Panc1 (cell line): ENCODE measurements at regions not wholly inside any gene's neighbourhood (a gene's known extent, or its start where the extent isn't known, plus 50 kb on each side); places are given as distances from the start of the nearest gene placed in this dataset.

Experiments
- ATAC-seq: fragments of 200-7000 bp; cut with Tn5 transposase; 2 replicates; pipeline ENCODE4 v1.9.1; 2020; ENCODE audit warnings: mild to moderate bottlenecking, moderate library complexity
- BruUV-seq: library from RNA; stranded (reverse); fragments of 400-500 nt; replicated peaks from 2 replicates; lab custom pipeline; 2021; lab: Mats Ljungman, UMichigan
- CTCF ChIA-PET: fragments of 300-600 bp; sonication (Branson Sonifier 250); formaldehyde crosslinking; loops from one replicate; lab custom pipeline; 2022; ENCODE audit warnings: antibody characterized with exemption; lab: Charles Lee
- POLR2A ChIA-PET: fragments of 300-600 bp; sonication (Branson Sonifier 250); formaldehyde crosslinking; loops from one replicate; lab custom pipeline; 2022; ENCODE audit warnings: antibody characterized with exemption; lab: Charles Lee
- DNase-seq: peaks from one replicate; pipeline ENCODE4 v3.0.0-alpha.2; 2010; ENCODE audit warnings: low read depth, low spot score
- H3K27ac ChIP-seq: 2 replicates; pipeline ENCODE4 v1.5.1; 2011; ENCODE audit warnings: mild to moderate bottlenecking, low read length, inconsistent platforms
- H3K27me3 ChIP-seq: fragments of 200-500 bp; sonication (Bioruptor generic); 2 replicates; pipeline ENCODE4 v1.6.0; 2014; ENCODE audit warnings: low read length, inconsistent platforms; ENCODE audit not compliant: control insufficient read depth, insufficient read depth
- H3K36me3 ChIP-seq: fragments of 200-500 bp; sonication (Bioruptor generic); 2 replicates; pipeline ENCODE4 v1.5.1; 2014; ENCODE audit warnings: inconsistent platforms, mild to moderate bottlenecking, low read length, moderate library complexity; ENCODE audit not compliant: control insufficient read depth, insufficient read depth
- H3K4me1 ChIP-seq: 2 replicates; pipeline ENCODE4 v1.5.1; 2011; ENCODE audit warnings: inconsistent platforms, mild to moderate bottlenecking, low read length, moderate library complexity; ENCODE audit not compliant: control insufficient read depth, insufficient read depth
- H3K4me3 ChIP-seq, 2 experiments: 2 replicates each; pipeline ENCODE4 v1.5.1; 2011 to 2012; ENCODE audit warnings: low read depth in 2 of 2, low read length in 2 of 2, mild to moderate bottlenecking in 2 of 2, inconsistent platforms in 1 of 2, moderate library complexity in 1 of 2
- H3K9me3 ChIP-seq: fragments of 200-500 bp; sonication (Bioruptor generic); 2 replicates; pipeline ENCODE4 v1.5.1; 2014; ENCODE audit warnings: low read depth, mild to moderate bottlenecking, inconsistent platforms, low read length, moderate library complexity; ENCODE audit not compliant: control insufficient read depth, insufficient read depth
- POLR2AphosphoS5 ChIP-seq: IDR thresholded peaks from 2 replicates; pipeline ENCODE4 v1.6.1; 2012; ENCODE audit warnings: mild to moderate bottlenecking, low read depth, low read length, moderate library complexity
- SIN3A ChIP-seq: IDR thresholded peaks from 2 replicates; pipeline ENCODE4 v1.6.1; 2012; ENCODE audit warnings: low read depth, mild to moderate bottlenecking, low read length, moderate library complexity, borderline replicate concordance; ENCODE audit not compliant: insufficient read depth
- TCF7L2 ChIP-seq: IDR thresholded peaks from 2 replicates; pipeline ENCODE4 v1.6.1; 2011; ENCODE audit warnings: mild to moderate bottlenecking, low read depth, low read length, inconsistent platforms
- in situ Hi-C: cut with HindIII; loops from 2 replicates; pipeline ENCODE4 v1.10.0; 2016; ENCODE audit warnings: low sequenced_read_pairs, low pct_unique_long_range_greater_than_20kb
- intact Hi-C: fragments of 100-400 bp; cut with micrococcal nuclease; formaldehyde crosslinking; loops from one replicate; pipeline ENCODE4 v1.10.0; 2022; ENCODE audit not compliant: unreplicated experiment
- TF ChIP-seq, protein P1 (sequence below), 2 experiments: IDR thresholded peaks; 2 replicates each; pipeline ENCODE4 v1.6.1; 2011 to 2012; ENCODE audit warnings: low read depth in 2 of 2, control low read depth in 1 of 2, low read length in 1 of 2, mild to moderate bottlenecking in 1 of 2, moderate library complexity in 1 of 2; ENCODE audit not compliant: insufficient read depth in 1 of 2
- TF ChIP-seq, protein P2 (sequence below): fragments of 450-650 bp; IDR thresholded peaks from 2 replicates; pipeline ENCODE4 v1.5.1; 2017; ENCODE audit warnings: mild to moderate bottlenecking

DNA sequence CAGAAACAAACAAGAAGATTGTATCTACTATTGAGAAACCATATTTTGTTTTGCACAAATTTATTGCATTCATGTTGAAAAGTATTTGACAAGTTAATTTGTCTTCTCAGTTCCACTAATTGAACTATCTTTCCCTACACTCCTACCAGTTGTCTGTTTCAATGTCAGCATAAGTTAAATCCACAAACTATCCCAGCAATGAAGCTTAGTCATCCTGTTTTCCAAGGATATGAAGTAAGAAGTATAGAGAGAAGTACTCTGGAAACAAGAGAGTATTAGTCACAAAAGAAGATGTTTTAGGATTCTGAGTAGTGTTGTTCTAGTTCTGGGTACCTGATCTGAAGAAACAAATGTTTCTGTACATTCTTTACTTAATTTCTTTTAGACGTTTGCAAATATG lies 261.6 kb upstream of the ZNF804A start:
- ATAC-seq (no peak), DNase-seq (no peak)
- in situ Hi-C loops, result no loop called here
- POLR2A ChIA-PET, result no interaction called here
- Histone ChIP-seq H3K4me3 (no peak overlapping the region), H3K4me1 (no peaks in the 10 kb centered on the region), H3K36me3 (peaks cover 2% of the 10 kb centered on the region; the same call in 1 of the 2 replicates), H3K27ac (no peak overlapping the region), H3K27me3 (no peaks in the 10 kb centered on the region), H3K9me3 (no peaks in the 10 kb centered on the region)
- CTCF ChIA-PET, result no interaction called here
- TF ChIP-seq SIN3A (no peak), TCF7L2 (no peak), POLR2AphosphoS5 (no peak)
- TF ChIP-seq, protein P1, sequence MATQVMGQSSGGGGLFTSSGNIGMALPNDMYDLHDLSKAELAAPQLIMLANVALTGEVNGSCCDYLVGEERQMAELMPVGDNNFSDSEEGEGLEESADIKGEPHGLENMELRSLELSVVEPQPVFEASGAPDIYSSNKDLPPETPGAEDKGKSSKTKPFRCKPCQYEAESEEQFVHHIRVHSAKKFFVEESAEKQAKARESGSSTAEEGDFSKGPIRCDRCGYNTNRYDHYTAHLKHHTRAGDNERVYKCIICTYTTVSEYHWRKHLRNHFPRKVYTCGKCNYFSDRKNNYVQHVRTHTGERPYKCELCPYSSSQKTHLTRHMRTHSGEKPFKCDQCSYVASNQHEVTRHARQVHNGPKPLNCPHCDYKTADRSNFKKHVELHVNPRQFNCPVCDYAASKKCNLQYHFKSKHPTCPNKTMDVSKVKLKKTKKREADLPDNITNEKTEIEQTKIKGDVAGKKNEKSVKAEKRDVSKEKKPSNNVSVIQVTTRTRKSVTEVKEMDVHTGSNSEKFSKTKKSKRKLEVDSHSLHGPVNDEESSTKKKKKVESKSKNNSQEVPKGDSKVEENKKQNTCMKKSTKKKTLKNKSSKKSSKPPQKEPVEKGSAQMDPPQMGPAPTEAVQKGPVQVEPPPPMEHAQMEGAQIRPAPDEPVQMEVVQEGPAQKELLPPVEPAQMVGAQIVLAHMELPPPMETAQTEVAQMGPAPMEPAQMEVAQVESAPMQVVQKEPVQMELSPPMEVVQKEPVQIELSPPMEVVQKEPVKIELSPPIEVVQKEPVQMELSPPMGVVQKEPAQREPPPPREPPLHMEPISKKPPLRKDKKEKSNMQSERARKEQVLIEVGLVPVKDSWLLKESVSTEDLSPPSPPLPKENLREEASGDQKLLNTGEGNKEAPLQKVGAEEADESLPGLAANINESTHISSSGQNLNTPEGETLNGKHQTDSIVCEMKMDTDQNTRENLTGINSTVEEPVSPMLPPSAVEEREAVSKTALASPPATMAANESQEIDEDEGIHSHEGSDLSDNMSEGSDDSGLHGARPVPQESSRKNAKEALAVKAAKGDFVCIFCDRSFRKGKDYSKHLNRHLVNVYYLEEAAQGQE (IDR thresholded peaks at IDR 0.05; ENCODE audit: insufficient read depth in 1 of 2, low read depth in 2 of 2, low read length in 1 of 2), result no peak
- TF ChIP-seq, protein P2, sequence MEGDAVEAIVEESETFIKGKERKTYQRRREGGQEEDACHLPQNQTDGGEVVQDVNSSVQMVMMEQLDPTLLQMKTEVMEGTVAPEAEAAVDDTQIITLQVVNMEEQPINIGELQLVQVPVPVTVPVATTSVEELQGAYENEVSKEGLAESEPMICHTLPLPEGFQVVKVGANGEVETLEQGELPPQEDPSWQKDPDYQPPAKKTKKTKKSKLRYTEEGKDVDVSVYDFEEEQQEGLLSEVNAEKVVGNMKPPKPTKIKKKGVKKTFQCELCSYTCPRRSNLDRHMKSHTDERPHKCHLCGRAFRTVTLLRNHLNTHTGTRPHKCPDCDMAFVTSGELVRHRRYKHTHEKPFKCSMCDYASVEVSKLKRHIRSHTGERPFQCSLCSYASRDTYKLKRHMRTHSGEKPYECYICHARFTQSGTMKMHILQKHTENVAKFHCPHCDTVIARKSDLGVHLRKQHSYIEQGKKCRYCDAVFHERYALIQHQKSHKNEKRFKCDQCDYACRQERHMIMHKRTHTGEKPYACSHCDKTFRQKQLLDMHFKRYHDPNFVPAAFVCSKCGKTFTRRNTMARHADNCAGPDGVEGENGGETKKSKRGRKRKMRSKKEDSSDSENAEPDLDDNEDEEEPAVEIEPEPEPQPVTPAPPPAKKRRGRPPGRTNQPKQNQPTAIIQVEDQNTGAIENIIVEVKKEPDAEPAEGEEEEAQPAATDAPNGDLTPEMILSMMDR, result no peak
- intact Hi-C loops, result no loop called here
- no TSS peak for BruUV-seq

DNA sequence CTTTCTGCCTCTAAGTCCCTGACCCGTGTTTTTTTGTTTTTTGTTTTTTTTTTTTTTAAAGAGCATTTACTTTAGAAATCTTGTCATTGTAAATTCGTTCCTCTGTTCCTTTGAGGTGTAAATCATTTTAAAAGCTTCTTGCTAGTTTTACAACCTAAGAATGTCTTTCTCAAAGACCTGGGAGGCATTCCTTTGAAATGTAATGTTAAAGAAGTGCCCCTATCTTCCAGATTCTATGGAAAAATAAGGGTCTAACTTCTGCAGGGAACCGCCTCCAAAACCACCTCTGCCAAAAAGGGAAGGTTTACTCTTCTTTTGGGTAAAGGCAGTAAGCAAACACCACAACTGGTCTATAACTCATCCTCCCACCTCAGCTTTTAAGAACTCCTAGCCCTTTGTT lies 259.6 kb upstream of the ZNF804A start:
- ATAC-seq, result no peak
- Histone ChIP-seq H3K4me3 (no peak overlapping the region), H3K27me3 (no peaks in the 10 kb centered on the region), H3K27ac (no peak overlapping the region), H3K4me1 (no peaks in the 10 kb centered on the region), H3K36me3 (no peaks in the 10 kb centered on the region), H3K9me3 (no peaks in the 10 kb centered on the region)
- ChIA-PET POLR2A (interaction anchor here (0.6 kb wide), 1 partner anchor 10 kb away, joined by 5 read pairs; no protein-coding TSS in a partner anchor), CTCF (interaction anchor here (0.7 kb wide), 1 partner anchor 81 kb away, joined by 10 read pairs; no protein-coding TSS in a partner anchor)
- TF ChIP-seq, protein P1 (IDR thresholded peaks at IDR 0.05; ENCODE audit: insufficient read depth in 1 of 2, low read depth in 2 of 2, low read length in 1 of 2), result no peak
- TF ChIP-seq, protein P2, result no peak
- TF ChIP-seq TCF7L2 (no peak), POLR2AphosphoS5 (no peak), SIN3A (no peak)
- BruUV-seq, result no TSS peak
- in situ Hi-C loops (no loop called here), intact Hi-C loops (no loop called here)
- DNase-seq, result no peak
